Endothelial cell (in vitro differentiated cells): ENCODE measurements at regions not wholly inside any gene's neighbourhood (a gene's known extent, or its start where the extent isn't known, plus 50 kb on each side); places are given as distances from the start of the nearest gene placed in this dataset.
"Not testable (repeated sequence)": the region's sequence is repeated elsewhere in the genome, so short reads cannot be mapped to it uniquely, and the experiment has no call there.

Source experiments
- DNase-seq: peaks from one replicate; pipeline ENCODE4 v3.0.0; 2021; ENCODE audit warnings: low spot score
- H3K27ac Mint-ChIP-seq: one replicate; pipeline ENCODE4 v1.8.0; 2021; ENCODE audit warnings: mixed read lengths, inconsistent platforms; ENCODE audit not compliant: unreplicated experiment
- H3K27me3 Mint-ChIP-seq: one replicate; pipeline ENCODE4 v1.8.0; 2021; ENCODE audit warnings: mild to moderate bottlenecking, moderate library complexity, mixed read lengths, inconsistent platforms; ENCODE audit not compliant: unreplicated experiment
- H3K36me3 Mint-ChIP-seq: one replicate; pipeline ENCODE4 v1.8.0; 2021; ENCODE audit warnings: mild to moderate bottlenecking, low read depth, mixed read lengths, inconsistent platforms; ENCODE audit not compliant: unreplicated experiment
- H3K4me1 Mint-ChIP-seq: one replicate; pipeline ENCODE4 v1.8.0; 2021; ENCODE audit warnings: mild to moderate bottlenecking, mixed read lengths, inconsistent platforms; ENCODE audit not compliant: unreplicated experiment
- H3K4me3 Mint-ChIP-seq: one replicate; pipeline ENCODE4 v1.8.0; 2021; ENCODE audit warnings: mild to moderate bottlenecking, mixed read lengths, inconsistent platforms; ENCODE audit not compliant: unreplicated experiment
- H3K9me3 Mint-ChIP-seq: one replicate; pipeline ENCODE4 v1.8.0; 2021; ENCODE audit warnings: mixed read lengths, inconsistent platforms; ENCODE audit not compliant: unreplicated experiment
- TF ChIP-seq, protein P1 (sequence below): fragments of 200-600 bp; sonication (generic); IDR thresholded peaks from one replicate; pipeline ENCODE4 v1.5.0; 2021; ENCODE audit warnings: antibody characterized with exemption; ENCODE audit not compliant: unreplicated experiment

DNA sequence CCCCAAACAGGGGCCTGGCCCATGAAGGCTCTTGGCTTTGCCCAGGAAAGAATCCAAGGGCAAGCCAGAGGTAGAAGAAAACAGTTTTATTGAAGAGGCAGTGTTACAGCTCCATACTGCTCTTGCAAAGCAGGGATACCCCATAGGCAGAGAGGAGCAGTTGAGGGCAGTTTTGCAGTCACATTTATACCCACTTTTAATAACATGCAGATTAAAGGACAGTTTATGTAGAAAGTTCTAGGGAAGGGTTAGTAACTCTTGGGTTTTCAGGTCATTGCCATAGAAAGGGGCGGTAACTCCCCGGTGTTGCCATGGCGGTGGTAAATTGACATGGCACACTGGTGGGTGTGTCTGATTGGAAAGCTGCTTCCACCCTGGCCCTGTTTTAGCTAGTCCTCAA lies 80.5 kb upstream of the GNAZ start:
- H3K27me3 Mint-ChIP-seq: peaks cover 2% of the 10 kb centered on the region
- no peaks in the 10 kb centered on the region for H3K36me3 Mint-ChIP-seq
- no peak overlapping the region for H3K27ac Mint-ChIP-seq
- TF ChIP-seq, protein P1, sequence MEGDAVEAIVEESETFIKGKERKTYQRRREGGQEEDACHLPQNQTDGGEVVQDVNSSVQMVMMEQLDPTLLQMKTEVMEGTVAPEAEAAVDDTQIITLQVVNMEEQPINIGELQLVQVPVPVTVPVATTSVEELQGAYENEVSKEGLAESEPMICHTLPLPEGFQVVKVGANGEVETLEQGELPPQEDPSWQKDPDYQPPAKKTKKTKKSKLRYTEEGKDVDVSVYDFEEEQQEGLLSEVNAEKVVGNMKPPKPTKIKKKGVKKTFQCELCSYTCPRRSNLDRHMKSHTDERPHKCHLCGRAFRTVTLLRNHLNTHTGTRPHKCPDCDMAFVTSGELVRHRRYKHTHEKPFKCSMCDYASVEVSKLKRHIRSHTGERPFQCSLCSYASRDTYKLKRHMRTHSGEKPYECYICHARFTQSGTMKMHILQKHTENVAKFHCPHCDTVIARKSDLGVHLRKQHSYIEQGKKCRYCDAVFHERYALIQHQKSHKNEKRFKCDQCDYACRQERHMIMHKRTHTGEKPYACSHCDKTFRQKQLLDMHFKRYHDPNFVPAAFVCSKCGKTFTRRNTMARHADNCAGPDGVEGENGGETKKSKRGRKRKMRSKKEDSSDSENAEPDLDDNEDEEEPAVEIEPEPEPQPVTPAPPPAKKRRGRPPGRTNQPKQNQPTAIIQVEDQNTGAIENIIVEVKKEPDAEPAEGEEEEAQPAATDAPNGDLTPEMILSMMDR: no peak
- no peaks in the 10 kb centered on the region for H3K4me1 Mint-ChIP-seq
- no peak overlapping the region for H3K4me3 Mint-ChIP-seq
- DNase-seq: no peak
- H3K9me3 Mint-ChIP-seq: no peaks in the 10 kb centered on the region

DNA sequence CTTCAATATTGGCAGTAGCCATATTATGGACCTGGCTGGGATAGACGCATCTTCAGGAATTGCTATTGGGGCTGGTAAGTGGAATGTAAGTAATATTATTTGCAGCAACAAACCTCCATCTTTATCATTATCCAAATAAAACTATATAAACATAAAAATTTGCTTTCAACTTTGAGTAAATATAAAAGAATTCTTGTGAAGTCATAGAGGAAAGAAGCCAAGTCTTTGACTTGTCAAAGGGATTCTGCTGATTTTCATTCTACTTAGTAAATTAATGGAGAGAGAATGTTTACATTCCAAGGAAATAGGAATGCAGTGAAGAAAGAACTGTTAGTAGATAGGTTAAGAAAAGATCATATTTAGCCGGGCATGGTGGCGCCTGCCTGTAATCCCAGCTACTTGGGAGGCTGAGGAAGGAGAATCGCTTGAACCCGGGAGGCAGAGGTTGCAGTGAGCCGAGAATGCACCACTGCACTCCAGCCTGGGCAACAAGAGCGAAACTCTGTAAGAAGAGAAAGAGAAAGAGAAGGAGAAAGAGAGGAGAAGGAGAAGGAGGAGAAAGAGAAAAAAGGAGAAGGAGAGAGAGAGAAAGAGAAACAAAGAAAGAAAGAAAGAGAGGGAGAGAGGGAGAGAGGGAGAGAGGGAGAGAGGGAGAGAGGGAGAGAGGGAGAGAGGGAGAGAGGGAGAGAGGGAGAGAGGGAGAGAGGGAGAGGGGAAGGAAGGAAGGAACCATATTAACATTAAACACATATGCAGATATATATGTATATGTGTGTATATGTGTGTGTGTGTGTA lies 79.4 kb upstream of the GNAZ start:
- not testable (repeated sequence) for H3K4me3 Mint-ChIP-seq, H3K4me1 Mint-ChIP-seq, H3K27ac Mint-ChIP-seq, DNase-seq, H3K36me3 Mint-ChIP-seq, H3K9me3 Mint-ChIP-seq, H3K27me3 Mint-ChIP-seq

GRCh38 chr22:22992474-22992873 lies 77.8 kb upstream of the GNAZ start:
- Mint-ChIP-seq H3K4me3 (no peak overlapping the region), H3K27me3 (no peaks in the 10 kb centered on the region), H3K4me1 (no peaks in the 10 kb centered on the region), H3K27ac (no peak overlapping the region), H3K36me3 (no peaks in the 10 kb centered on the region), H3K9me3 (no peaks in the 10 kb centered on the region)
- TF ChIP-seq, protein P1: no peak
- no peak for DNase-seq

- Mint-ChIP-seq H3K4me3 (no peak overlapping the region), H3K9me3 (no peaks in the 10 kb centered on the region), H3K36me3 (no peaks in the 10 kb centered on the region), H3K4me1 (no peaks in the 10 kb centered on the region), H3K27ac (no peak overlapping the region), H3K27me3 (no peaks in the 10 kb centered on the region)
- TF ChIP-seq, protein P1: no peak
- DNase-seq: no peak
Measured at GRCh38 chr22:22993184-22993583, 77.1 kb upstream of the GNAZ start.

DNA sequence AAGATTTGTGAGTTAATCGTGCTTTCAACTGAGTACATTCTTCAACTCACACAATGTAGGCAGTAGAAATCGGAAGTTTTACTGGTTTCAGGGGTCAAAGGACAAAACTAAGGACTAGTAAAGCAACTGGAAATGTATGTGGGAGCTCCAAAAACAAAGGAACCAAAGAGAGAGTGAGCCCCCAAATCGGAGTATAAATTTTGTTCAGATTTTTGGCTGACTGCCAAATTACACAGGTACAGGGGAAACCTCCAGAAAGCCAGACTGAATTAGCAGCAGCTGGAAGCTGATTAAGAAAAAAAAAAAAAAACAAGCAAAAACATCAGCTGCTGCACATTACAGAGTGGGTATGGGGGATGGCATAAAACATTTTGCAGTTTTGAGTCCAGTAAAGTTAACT lies 75.2 kb upstream of the GNAZ start:
- Mint-ChIP-seq H3K9me3 (no peaks in the 10 kb centered on the region), H3K36me3 (no peaks in the 10 kb centered on the region), H3K4me3 (no peak overlapping the region), H3K27me3 (no peaks in the 10 kb centered on the region), H3K4me1 (no peaks in the 10 kb centered on the region), H3K27ac (no peak overlapping the region)
- DNase-seq: no peak
- TF ChIP-seq, protein P1: no peak
